NCI-H187 treated with DMSO at 0.1 percent for 48 hours (cell line): ENCODE measurements at regions not wholly inside any gene's neighbourhood (a gene's known extent, or its start where the extent isn't known, plus 50 kb on each side); places are given as distances from the start of the nearest gene placed in this dataset.
A peak's percentile ranks its signal among the peaks of the same experiment; 100 is the strongest.

Experiments
- DNase-seq: peaks from one replicate; lab custom pipeline; 2025; lab: John Stamatoyannopoulos, UW

DNA sequence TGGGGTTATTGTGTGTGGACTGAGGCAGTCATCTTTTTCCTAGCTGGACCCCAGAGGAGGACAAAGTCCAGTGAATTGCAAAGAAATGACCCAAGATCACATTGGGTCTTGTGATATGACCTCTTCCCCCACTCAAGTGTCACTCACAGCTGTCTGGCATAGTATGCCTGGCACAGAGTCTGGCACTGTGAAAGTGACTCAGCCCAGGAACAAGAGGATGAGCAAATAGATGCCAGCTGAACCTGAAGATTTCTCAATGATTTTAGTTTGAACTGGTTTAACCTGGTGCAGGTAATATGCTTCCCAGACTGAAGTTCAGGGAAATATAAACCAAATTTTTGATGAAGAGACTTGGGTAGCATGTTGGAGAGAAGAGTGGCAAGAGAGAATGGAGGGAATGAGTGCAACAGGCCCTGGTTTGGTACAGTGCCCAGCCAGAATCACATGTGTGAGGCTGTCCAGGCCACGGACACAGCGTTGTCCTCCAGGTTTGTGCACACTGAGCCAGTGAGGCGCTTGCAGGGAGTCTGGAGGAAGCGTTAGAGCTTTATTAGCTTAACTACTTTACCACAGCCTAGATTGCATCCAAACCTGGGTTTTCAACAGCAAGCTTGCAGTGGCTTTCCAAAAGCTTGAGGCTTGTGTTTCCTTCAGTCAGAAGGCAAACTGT, 332.9 kb downstream of the NUAK1 start:
- DNase-seq, result no peak

DNA sequence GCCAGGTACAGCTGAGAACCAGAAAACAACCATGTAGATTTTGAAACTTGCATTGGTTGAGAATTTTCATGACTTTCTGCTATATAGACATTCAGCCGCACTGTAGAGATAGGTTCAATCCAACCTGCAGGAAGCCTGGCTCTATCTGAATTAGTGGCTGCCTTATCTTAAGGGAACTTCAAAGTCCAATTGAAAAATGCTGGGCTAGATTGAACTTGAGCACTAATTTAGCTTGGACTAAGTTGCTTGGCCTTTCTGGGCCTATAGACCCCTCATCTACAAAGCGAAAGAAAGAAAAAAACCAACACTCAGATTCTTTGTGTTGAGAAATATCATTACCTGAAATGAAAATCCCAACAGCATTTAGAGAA, 332.4 kb downstream of the NUAK1 start:
- DNase-seq, result no peak

DNA sequence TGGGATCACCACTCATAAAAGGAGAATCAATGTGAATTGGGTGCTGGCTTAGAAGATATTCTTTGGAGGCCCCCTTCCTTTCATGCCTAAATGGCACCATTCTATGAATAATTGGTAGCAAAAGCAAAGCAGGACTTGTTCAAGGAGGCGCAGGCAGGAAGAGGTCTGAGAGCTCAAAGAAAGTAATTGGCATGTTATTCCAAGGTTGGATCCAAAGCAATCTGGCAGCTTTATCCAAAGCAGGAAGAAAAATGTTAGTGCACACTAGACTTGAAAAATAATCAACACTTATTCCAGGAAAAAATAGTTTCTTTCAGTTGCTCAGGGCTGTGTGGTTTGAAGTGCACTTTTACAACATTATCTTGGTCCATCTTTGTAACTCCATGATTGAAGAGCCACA, 326.4 kb downstream of the NUAK1 start:
- DNase-seq, result no peak

DNA sequence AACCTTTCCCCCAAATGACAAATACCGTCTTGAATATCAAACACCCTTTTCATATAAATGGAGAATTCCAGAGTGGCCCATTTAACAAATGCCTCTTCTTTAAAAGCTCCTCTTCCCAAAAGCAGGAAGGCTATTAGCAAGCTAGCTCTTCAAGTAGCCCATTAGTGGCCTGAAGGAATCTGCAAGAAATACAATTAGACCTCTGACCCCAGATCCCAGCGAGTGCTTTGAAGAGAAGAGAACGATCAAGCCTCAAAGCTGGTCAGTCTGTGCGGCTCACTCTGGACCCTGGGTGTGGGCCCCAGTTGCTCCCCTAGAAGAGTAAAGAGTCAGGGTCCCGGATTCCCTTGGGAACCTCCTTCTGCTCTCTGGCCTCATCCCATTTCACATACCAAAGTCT, 325.6 kb downstream of the NUAK1 start:
- DNase-seq, result no peak

DNA sequence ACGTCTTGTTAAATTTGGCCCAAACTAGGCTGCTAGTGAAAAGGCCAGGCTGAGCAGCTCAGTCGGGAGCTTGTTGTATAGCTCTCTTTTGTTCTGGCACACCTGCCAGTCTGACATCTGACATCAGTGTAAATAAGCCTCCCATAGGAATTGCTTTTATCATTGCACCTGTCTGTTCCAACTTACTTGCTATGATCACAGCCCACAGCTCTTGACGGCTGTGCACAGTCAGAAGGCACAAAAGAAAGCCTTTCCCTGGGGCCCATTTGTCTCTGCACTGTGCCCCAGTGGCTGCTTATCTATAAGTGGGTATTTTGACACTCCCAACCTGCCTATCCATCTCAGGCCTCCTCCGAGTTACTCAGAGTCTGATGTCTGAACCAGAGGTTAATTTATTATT, 324.5 kb downstream of the NUAK1 start:
- DNase-seq, result peak; percentile 99

DNA sequence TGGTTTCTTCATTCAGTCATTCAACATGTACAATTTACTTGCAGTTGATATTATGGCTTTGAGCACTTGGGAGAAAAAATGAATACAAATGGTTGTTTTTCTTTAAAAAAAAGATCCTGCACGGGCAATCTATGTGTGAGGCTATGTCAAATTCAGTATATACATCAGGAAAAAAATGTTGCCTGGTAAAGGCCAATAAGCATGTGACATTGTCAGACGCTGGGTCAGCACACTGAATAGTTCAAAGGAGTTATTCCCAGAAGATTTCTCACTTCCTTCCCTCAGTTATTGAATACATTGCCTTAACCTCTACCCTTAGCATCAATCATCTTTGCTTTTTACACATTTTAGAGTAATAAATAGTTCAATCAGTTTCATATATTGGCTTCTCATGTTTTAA, 319.2 kb downstream of the NUAK1 start:
- DNase-seq, result no peak

DNA sequence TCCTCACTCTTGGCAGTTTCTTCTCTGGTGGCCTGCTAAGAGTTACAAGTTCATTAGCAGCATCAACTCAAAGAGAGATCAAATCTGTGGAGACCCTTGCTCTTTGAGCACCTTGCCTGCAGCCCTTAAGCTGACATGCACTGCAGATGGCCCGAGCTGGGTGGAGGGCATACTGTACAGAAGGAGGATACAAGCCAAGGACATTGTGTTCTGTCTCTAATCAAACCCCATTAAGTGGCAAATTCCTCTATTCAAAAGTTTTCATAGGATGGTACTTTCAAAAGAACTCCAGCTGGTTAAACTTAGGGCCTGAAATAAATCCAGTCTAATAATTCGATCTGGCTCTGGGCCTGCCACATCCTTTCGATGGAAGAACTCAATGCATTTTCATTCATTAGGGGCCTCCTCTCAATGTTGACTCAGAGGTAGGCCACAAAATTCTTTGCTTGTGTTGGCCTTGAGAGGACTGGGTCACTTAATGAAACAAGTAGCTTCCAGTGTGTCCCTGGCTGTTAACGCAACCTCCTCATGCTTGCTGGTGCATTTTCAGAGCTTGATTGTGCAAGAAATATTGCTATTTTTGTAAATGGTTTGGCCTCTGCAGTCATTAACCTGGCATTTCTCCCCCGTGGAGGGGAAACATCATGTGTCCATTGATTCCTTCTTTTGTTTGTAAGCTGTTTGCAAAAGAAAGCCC, 318.2 kb downstream of the NUAK1 start:
- no peak for DNase-seq

DNA sequence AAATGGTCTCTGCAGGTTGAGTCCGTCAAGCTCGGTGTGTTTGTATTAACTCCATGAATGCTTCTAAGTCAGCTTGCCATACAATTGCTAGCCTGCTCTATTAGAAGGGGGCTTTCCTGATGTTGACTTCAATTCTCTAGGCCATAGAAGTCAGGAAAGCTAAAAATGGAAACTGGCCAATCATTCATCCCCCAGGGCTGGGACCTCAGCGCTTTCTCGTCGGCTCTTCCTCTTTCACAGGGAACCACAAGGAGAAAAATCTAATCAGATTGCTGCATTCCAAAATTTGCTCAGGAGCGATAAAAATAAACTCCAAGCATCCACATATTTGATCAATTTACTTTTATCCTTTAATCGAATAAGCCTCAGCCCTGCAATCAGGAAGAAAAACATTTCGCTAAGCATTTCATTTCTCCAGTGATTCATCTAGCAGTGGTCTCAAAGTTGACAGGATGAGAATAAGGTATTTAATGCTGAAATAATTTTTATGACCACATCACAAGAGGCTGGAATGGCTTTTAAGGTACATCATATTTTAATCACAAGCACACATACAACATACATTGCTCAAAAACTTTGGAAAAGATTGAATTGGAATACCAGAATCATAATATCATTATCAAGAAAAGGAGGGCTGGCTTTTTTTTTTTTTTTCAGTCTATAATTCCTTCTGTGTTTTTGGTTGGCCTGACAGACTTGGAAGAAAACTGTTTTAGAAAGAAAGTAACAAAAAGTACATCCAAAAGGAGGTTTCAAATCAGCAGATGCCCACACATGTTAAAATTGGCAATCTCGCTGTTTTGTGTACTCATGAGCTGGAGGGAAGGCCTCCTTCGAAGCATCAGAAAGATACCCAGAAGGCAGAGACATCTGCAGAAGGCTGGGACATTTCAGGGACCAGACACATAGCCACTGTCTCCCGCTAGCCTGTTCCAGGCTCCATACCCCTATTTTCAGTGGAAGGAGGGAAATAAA, 316.3 kb downstream of the NUAK1 start:
- no peak for DNase-seq

DNA sequence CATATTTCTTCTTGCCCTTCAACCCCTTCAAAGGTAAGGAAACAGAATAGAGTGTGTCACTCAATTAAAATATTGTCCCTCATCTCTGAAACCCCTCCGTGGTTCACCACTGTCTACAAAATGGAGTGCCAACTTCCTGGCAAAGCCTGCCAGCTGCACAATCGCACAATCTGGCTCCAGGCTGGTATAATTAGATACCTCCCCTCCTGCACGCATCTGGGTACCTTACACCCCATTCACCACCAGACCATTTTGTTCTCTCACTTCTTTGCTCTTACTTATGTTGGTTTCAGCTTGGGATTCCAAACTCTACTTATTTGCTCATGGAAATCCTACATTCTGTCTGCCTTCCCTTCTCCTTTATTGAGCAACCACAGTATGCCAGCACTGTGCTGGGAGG, 314.9 kb downstream of the NUAK1 start:
- no peak for DNase-seq

DNA sequence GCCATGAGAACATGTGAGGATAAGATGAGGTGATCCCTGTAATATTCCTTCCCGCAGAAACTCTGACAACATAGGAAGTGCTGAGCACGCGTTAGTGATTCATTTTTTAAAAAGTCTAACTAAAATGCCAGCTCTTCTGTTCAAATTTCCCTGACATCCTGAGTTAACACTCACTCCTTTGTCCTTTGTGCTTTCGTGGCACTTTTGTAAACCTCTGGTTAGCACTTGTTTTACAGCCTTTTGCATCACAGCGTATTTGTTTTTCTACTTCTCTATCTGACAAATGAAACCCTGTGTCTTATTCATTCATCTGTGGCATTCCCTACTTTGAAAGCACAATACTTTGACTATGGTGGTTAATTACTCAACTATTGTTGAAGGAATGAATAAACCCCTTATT, 313.6 kb downstream of the NUAK1 start:
- no peak for DNase-seq

DNA sequence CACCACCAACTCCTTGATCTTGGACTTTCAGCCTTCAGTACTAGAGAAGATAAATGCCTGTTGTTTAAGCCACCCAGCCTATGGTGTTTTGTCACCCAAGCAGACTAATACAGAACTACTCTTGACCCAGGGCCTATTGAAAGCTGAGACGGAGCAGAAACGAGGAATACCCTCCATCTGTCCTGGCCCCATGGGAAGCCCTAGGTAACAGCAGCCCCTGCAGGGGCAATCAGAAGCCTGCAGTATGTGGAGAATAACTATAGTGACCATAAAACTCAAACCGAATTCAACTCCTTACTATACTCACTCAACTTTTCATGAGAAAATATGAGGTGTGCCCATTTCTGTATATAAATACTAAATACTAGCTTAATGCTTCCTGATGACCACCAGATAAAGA, 307.4 kb downstream of the NUAK1 start:
- no peak for DNase-seq

DNA sequence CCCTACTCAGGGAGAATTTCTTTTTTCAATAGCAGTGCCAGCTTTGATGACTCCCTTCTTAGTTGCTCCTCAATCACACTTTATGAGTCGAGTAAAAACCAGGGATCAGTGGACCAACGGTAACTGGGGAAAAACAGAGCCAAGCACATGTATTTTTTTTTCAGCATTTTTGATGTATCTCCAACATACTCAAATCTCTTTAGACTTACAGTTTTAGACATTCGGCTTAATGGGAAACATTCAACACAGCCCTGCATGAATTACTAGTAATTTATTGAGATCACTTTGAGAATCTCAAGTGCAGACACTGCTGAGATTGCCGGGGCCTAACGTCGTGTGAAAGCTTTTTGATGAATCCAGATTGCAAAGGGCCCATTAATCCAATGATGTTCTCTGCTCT, 306.7 kb downstream of the NUAK1 start:
- no peak for DNase-seq

DNA sequence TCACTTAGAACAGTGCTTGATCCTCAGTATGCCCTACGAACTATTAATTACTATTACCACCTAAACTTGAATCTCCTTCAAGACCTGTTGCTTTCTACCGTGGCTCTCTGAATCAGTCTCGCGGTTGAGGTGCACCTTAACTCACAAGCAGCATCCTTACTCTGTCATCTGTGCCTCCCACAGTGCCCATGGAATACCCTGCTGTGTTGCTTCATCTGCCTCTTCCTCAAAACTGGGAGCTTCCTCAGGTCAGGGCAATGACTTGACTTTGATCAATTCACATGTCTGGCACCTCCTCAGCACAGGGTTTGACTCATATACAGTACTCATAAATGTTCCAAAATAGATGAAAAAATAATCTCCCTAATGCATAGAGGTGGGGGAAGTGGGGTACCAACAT, 305.9 kb downstream of the NUAK1 start:
- DNase-seq, result no peak

DNA sequence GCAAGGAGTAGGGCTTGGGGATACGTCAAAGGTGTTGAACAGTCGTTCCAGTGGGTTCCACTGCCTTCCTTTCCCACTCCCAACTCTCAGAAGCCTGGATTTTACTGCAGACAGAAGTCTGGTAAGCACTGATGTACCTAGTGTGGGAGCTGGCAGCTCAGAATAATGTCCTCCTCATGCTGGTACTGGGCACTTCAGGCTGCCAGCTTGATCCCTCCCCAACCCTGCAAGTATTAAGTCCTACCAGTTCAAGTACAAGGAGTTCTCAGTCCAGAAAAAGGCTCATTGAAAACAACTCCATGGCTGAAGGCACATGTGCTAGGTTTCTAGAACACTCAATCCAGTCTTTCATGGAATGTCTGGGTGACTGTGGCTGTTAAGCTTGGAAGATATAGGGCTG, 304.3 kb downstream of the NUAK1 start:
- no peak for DNase-seq

DNA sequence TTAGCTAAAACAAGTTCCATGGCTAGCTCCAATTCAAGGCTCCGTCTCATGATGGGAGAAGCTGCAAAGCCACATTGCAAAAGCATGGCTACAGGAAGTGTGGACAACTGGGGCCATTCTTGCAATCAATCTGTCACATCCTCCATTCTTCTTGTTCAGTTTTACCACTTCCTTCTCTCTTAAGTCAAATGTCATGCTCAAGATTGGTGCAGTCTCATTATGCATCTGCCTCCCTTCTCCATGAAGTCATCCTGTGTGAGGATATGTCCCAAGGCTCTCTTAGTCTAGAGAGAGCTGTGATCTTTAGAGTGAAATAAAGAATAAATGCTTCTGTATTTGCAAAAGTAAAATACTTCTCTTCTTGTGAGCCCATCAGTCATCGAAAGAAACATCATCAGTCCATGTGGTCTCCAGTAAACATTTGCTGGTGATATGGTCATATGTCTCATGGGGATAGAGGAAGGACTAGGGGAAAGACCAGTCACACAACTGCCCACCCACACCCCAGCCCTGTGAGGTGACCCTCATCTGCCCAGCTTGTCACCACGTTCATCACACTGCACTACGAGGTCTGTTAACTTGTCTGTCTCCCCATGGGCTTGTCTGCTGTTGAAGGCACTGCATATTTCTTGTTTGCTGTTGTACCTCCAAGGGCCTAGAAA, 303.0 kb downstream of the NUAK1 start:
- DNase-seq, result no peak

DNA sequence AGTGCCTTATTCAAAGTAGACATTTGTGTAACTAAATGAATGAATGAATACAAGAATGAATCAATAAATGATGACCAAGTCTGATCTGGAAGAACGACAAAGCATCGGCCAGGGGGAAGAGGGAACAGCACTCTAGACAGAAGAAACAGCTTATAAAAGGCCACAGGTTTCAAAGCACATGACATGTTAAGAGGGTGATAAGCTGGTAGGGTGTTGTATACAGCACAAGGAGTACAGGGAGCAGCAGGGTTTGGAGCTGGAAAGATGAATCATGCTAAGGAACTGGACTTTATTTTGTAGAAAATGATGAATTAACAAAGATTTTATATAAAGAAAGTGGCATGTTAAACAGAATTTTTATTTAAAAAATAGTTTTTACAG, 302.5 kb downstream of the NUAK1 start:
- DNase-seq, result no peak

DNA sequence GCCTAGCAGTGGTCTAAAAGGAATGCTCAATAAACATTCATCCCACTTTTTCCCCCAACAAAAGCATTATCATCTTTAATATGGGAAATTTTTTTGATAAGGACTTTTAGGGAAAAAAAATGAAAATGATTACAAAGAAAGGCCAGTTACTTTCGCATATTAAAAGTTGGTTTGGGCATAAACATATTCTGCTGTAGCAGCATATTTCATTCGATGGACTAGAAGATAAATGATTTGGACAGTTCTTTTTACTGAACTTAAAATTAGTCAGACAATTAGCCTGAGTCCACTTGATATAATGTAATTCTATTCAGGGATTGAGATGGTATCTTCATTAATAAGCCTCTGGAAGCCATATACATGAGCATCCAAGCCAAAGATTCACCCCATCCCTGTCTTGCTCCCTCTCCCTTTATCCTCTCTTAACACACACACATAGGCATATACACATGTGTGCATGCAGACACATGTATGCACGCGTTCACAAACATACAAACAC, 299.1 kb downstream of the NUAK1 start:
- DNase-seq, result no peak

DNA sequence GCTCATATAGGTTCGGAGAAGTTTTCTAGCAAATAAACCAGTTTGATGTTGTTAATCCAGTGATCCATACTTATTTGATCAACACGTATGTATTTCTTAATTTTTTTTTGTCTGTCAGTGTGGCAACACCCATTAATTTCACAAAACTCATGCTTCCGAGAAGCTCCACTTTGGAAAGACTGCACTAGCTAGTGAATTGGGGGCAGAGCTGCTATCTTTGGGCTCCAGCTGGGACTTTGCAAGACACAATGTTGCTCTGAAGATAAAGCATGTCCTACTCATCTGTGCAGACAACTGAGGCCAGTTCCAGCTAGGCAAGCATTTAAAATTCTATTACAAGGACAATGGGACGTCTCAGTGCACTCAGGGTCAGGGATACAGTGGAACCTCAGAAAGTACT, 298.4 kb downstream of the NUAK1 start:
- no peak for DNase-seq

DNA sequence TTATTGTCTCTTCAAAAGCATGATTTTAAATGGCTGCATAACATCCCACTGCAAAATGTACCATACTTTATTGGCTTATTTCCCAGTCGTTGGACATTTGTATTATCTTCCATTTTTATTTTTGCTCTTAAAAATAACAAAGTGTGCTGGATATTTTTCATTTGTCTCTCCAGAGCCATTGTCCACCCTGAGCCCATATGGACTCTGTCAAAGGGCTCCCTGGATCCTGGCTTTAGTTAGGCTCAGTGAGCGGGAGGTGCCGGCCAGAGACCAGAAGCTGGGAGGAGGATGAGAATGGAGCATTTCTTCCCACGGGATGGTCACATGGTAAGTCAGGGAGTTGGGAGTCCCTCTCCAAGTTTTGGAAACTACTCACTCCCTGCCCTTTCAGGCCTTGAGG, 296.9 kb downstream of the NUAK1 start:
- DNase-seq, result no peak

DNA sequence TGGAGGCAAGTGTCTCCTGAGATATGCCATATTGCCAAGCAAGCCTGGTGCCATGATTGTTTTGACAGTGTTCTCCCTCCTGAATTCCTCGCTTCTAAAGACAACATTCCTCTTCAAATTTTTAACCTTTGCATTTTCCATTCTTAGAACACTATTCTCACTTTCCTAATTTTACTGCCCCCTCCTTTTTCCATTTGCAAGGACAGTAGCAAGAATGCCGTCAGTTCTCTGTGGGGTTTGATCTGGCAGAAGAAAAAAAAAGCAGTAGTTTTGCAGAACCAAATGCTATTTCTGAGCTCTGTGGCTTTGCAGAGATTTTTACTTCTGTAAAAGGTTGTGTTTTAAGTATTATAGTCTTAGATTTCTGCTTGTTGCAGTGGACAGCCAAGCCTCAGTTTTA, 295.2 kb downstream of the NUAK1 start:
- no peak for DNase-seq

DNA sequence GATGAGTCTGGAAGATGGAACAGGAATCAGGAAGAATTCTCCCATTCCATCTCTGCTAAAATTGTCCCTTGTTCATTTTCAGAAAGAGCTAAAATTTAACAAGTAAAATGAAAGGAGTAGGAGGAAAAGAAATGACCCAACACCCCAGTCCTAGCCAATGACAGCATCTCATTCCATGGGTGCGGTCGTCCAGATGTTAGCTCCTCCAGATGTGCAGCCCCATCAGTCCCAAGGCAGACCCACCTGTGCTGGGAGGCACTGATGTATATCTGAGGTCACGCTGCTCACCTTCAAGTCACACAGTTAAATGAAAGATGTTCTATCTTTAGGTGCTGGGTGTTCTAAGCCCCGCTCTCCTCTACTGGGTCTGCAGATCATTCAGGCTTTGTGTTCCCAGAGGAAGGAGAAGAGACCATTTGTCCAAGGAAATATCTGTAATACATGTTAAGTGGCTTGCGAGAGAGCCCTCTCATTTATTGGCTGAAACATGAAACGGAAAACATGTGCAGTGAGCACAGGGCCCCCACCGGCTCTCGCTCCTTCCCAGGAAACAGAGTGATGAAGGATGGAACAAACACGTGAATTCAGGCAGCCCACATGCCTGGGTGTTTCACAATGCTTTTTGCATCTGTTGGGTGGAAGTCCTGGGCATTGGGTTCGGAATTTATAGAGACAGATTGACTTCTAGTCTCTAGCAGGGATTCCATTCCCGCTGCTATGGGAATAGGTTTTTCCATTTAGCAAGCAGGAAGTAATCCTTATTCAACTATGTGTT, 294.6 kb downstream of the NUAK1 start:
- DNase-seq, result no peak

DNA sequence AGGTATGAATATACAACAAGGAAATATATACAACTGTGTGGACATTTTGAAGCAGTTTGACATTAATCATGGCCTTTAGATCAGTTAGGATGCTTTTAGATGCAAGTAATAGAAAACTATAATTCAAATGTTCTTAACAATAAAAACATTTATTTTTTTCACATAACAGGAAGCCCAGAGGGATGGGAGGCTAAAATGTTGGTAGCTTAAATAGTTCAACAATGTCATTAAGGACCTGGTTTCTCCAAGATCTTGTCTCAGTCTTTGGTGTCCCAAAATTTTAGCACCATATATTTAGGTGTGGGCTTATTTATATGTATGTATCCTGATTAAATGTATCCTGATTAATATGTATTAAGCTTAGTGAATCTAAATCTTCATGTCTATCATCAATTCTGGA, 292.4 kb downstream of the NUAK1 start:
- no peak for DNase-seq
